PC-3 (cell line): ENCODE measurements at regions not wholly inside any gene's neighbourhood (a gene's known extent, or its start where the extent isn't known, plus 50 kb on each side); places are given as distances from the start of the nearest gene placed in this dataset.

ENCODE experiments used
- EZH2 ChIP-seq: fragments of 300-600 bp; sonication (generic); IDR thresholded peaks from one replicate; pipeline ENCODE4 v1.6.1; 2017; ENCODE audit warnings: antibody characterized with exemption, mild to moderate bottlenecking, low read length; ENCODE audit not compliant: unreplicated experiment
- EZH2phosphoT487 ChIP-seq: fragments of 300-600 bp; sonication (generic); IDR thresholded peaks from 2 replicates; pipeline ENCODE4 v1.6.1; 2018; ENCODE audit warnings: mild to moderate bottlenecking, antibody characterized with exemption, low read length, borderline replicate concordance
- TF ChIP-seq, protein P1 (sequence below): fragments of 300-600 bp; sonication (generic); conservative IDR thresholded peaks from 2 replicates; pipeline ENCODE4 v1.5.1; 2017; ENCODE audit warnings: antibody characterized with exemption, low read depth, mild to moderate bottlenecking, low read length

DNA sequence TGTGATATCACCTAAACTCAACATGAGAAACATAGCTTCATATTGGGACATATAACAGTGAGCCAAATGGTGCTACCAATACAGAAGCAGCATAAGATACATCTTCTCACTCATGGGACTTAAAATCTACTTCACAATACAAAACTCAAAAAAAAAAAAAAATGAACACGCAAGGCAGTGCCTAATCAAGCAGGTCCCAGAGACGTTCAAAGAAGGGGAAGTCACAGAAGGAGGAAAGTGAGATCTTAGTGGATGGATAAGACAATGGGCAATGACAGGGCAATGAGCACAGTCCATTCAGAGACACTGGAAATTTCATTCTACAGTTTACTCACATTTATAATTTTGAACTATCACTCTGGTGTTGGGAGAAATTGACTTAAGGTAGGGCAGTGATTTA is 88.3 kb downstream of the FAM50B start:
- no peak for TF ChIP-seq EZH2
- TF ChIP-seq, protein P1, sequence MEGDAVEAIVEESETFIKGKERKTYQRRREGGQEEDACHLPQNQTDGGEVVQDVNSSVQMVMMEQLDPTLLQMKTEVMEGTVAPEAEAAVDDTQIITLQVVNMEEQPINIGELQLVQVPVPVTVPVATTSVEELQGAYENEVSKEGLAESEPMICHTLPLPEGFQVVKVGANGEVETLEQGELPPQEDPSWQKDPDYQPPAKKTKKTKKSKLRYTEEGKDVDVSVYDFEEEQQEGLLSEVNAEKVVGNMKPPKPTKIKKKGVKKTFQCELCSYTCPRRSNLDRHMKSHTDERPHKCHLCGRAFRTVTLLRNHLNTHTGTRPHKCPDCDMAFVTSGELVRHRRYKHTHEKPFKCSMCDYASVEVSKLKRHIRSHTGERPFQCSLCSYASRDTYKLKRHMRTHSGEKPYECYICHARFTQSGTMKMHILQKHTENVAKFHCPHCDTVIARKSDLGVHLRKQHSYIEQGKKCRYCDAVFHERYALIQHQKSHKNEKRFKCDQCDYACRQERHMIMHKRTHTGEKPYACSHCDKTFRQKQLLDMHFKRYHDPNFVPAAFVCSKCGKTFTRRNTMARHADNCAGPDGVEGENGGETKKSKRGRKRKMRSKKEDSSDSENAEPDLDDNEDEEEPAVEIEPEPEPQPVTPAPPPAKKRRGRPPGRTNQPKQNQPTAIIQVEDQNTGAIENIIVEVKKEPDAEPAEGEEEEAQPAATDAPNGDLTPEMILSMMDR, result no peak
- TF ChIP-seq EZH2phosphoT487, result no peak
